ENCODE measurements at regions not wholly inside any gene's neighbourhood (a gene's known extent, or its start where the extent isn't known, plus 50 kb on each side); places are given as distances from the start of the nearest gene placed in this dataset.

GRCh38 chr14:89085737-89086382 lies 261.4 kb downstream of the TTC8 start:
- Histone ChIP-seq H2BK20ac (ENCODE audit: low read depth, low read length, poor library complexity, severe bottlenecking) (no peak overlapping the region), H3K4me1 (ENCODE audit: insufficient read depth, low read length) (no peaks in the 10 kb centered on the region), H3K79me2 (ENCODE audit: insufficient read depth, low read length) (no peaks in the 10 kb centered on the region), H3K23me2 (ENCODE audit: insufficient read length, low read depth, low read length, poor library complexity, severe bottlenecking) (no peaks in the 10 kb centered on the region), H3K14ac (ENCODE audit: insufficient read depth, low read length) (no peak overlapping the region; the same call in 1 of the 2 replicates), H3K18ac (ENCODE audit: insufficient read length, low read depth, low read length) (no peak overlapping the region), H3K4ac (ENCODE audit: low read depth, low read length) (no peak overlapping the region), H2BK120ac (ENCODE audit: low read depth, low read length, poor library complexity, severe bottlenecking) (no peak overlapping the region), H2BK5ac (ENCODE audit: insufficient read length, low read length) (no peak overlapping the region), H4K8ac (replicated peaks; ENCODE audit: insufficient read length, low read depth, low read length) (no peak overlapping the region), H4K5ac (ENCODE audit: insufficient read length, low read depth, low read length) (no peak overlapping the region), H2AFZ (ENCODE audit: low read length) (no peak overlapping the region), H3K4me2 (ENCODE audit: insufficient read depth, insufficient read length, low read length) (no peak overlapping the region), H3K9me3 (ENCODE audit: control insufficient read depth, low read depth, low read length) (no peaks in the 10 kb centered on the region), H4K91ac (ENCODE audit: insufficient read length, low read depth, low read length) (no peak overlapping the region), H3T11ph (ENCODE audit: low read length) (no peak overlapping the region), H3K79me1 (ENCODE audit: insufficient read depth, low read depth, low read length, poor library complexity, severe bottlenecking) (no peaks in the 10 kb centered on the region), H4K20me1 (ENCODE audit: control insufficient read depth, insufficient read depth, insufficient read length) (no peaks in the 10 kb centered on the region), H3K27me3 (ENCODE audit: insufficient read depth, low read length) (no peaks in the 10 kb centered on the region), H2BK12ac (ENCODE audit: insufficient read length, low read depth, low read length) (no peak overlapping the region), H3K23ac (ENCODE audit: insufficient read length, low read depth, low read length) (no peak overlapping the region), H3K27ac (ENCODE audit: insufficient read length, low read depth, low read length) (no peak overlapping the region), H2AK5ac (ENCODE audit: insufficient read length, low read length) (no peak overlapping the region), H3K56ac (ENCODE audit: insufficient read length, low read depth, low read length) (no peak overlapping the region), H3K9ac (ENCODE audit: extremely low read depth, insufficient read length, low read length) (no peak overlapping the region), H2BK15ac (ENCODE audit: low read depth, low read length) (no peak overlapping the region)
- H3K4me1 Mint-ChIP-seq: no peaks in the 10 kb centered on the region
- H3K36me3 Mint-ChIP-seq (ENCODE audit: insufficient read depth in 1 of 3, low read depth in 3 of 3): no peaks in the 10 kb centered on the region
- no peak for DNase-seq
- no peak for TF ChIP-seq CTCF (conservative IDR thresholded peaks at IDR 0.05)
- peaks cover 0 to 3% of the 10 kb centered on the region in 2 experiments; a peak in 1 of 5 replicates for H3K9me3 Mint-ChIP-seq
- no peak overlapping the region for H3K4me3 Mint-ChIP-seq
- WGBS (ENCODE audit: extremely low coverage, insufficient read length, low lambda C conversion rate): no CpG with 5 or more reads among the region's 9 CpGs
- H3K27ac Mint-ChIP-seq: no peak overlapping the region
- H3K27me3 Mint-ChIP-seq (ENCODE audit: low read depth): peaks cover 17% of the 10 kb centered on the region
